ENCODE measurements at regions not wholly inside any gene's neighbourhood (a gene's known extent, or its start where the extent isn't known, plus 50 kb on each side); places are given as distances from the start of the nearest gene placed in this dataset.

GRCh38 chr1:60818969-60819701 is 263.2 kb upstream of the NFIA start:
- Histone ChIP-seq H3K9me3 (ENCODE audit: low read length) (no peaks in the 10 kb centered on the region), H3K4me3 (ENCODE audit: low read length) (no peak overlapping the region), H3K27ac (ENCODE audit: low read length) (no peak overlapping the region), H2AFZ (ENCODE audit: low read depth, low read length) (no peak overlapping the region), H4K20me1 (ENCODE audit: insufficient read depth) (no peaks in the 10 kb centered on the region), H3K4me2 (ENCODE audit: low read length) (no peak overlapping the region), H3F3A (ENCODE audit: insufficient read depth, low read length, poor library complexity, severe bottlenecking) (no peaks in the 10 kb centered on the region), H3K9me2 (ENCODE audit: insufficient read depth, low read length) (no peaks in the 10 kb centered on the region), H3K36me3 (ENCODE audit: insufficient read depth, low read length) (no peaks in the 10 kb centered on the region), H3K27me3 (ENCODE audit: insufficient read depth, low read depth, low read length) (no peaks in the 10 kb centered on the region), H3K79me2 (replicated peaks; ENCODE audit: insufficient read depth, low read length) (no peaks in the 10 kb centered on the region), H3K9ac (ENCODE audit: low read length) (no peak overlapping the region)
- TF ChIP-seq MXI1 (conservative IDR thresholded peaks at IDR 0.05; ENCODE audit: poor library complexity, severe bottlenecking) = no peak
- TF ChIP-seq EZH2 (IDR thresholded peaks at IDR 0.05; ENCODE audit: borderline replicate concordance, insufficient read depth, low read length, poor library complexity, severe bottlenecking) = no peak
- no peak for TF ChIP-seq REST (IDR thresholded peaks at IDR 0.05; ENCODE audit: borderline replicate concordance)
- no peak for TF ChIP-seq TAF1 (IDR thresholded peaks at IDR 0.05; ENCODE audit: low read depth)
- TF ChIP-seq POLR2AphosphoS5 (IDR thresholded peaks at IDR 0.05) = no peak
- TF ChIP-seq CTCF (IDR thresholded peaks at IDR 0.05; ENCODE audit: poor library complexity, severe bottlenecking) = no peak
- no peak for TF ChIP-seq RAD21 (conservative IDR thresholded peaks at IDR 0.05)
- no peak for TF ChIP-seq EP300 (conservative IDR thresholded peaks at IDR 0.05; ENCODE audit: poor library complexity, severe bottlenecking)
- no peak for TF ChIP-seq SMC3 (conservative IDR thresholded peaks at IDR 0.05; ENCODE audit: poor library complexity)

GRCh38 chr1:60813071-60813470 is 269.3 kb upstream of the NFIA start:
- Histone ChIP-seq H3K36me3 (ENCODE audit: insufficient read depth, low read length) (no peaks in the 10 kb centered on the region), H3K4me3 (ENCODE audit: low read length) (no peak overlapping the region), H3F3A (ENCODE audit: insufficient read depth, low read length, poor library complexity, severe bottlenecking) (no peaks in the 10 kb centered on the region), H3K27me3 (ENCODE audit: insufficient read depth, low read depth, low read length) (no peaks in the 10 kb centered on the region), H4K20me1 (ENCODE audit: insufficient read depth) (no peaks in the 10 kb centered on the region), H2AFZ (ENCODE audit: low read depth, low read length) (no peak overlapping the region), H3K9ac (ENCODE audit: low read length) (no peak overlapping the region), H3K79me2 (replicated peaks; ENCODE audit: insufficient read depth, low read length) (no peaks in the 10 kb centered on the region), H3K27ac (ENCODE audit: low read length) (no peak overlapping the region), H3K9me2 (ENCODE audit: insufficient read depth, low read length) (no peaks in the 10 kb centered on the region), H3K9me3 (ENCODE audit: low read length) (no peaks in the 10 kb centered on the region), H3K4me2 (ENCODE audit: low read length) (no peak overlapping the region)
- TF ChIP-seq RAD21 (conservative IDR thresholded peaks at IDR 0.05) (no peak), CTCF (IDR thresholded peaks at IDR 0.05; ENCODE audit: poor library complexity, severe bottlenecking) (no peak), MXI1 (conservative IDR thresholded peaks at IDR 0.05; ENCODE audit: poor library complexity, severe bottlenecking) (no peak), EZH2 (IDR thresholded peaks at IDR 0.05; ENCODE audit: borderline replicate concordance, insufficient read depth, low read length, poor library complexity, severe bottlenecking) (no peak), REST (IDR thresholded peaks at IDR 0.05; ENCODE audit: borderline replicate concordance) (no peak), POLR2AphosphoS5 (IDR thresholded peaks at IDR 0.05) (no peak), TAF1 (IDR thresholded peaks at IDR 0.05; ENCODE audit: low read depth) (no peak)
